K562 (cell line): ENCODE measurements at regions not wholly inside any gene's neighbourhood (a gene's known extent, or its start where the extent isn't known, plus 50 kb on each side); places are given as distances from the start of the nearest gene placed in this dataset.

Source experiments
- ATAC-seq: fragments of 200-7000 bp; cut with Tn5 transposase; 3 replicates; pipeline ENCODE4 v1.9.1; 2020; ENCODE audit warnings: moderate library complexity
- BruUV-seq: library from RNA; stranded (reverse); fragments of 400-500 nt; replicated peaks from 2 replicates; lab custom pipeline; 2021; lab: Mats Ljungman, UMichigan
- CTCF ChIA-PET: fragments of 300-600 bp; formaldehyde crosslinking; extraction: SDS; loops from one replicate; lab custom pipeline; 2021; ENCODE audit warnings: low intra/inter-chr PET ratio; lab: Yijun Ruan, JAX
- POLR2A ChIA-PET: fragments of 300-600, 350-650 bp; sonication (Branson Sonifier 250); formaldehyde crosslinking; extraction: SDS; loops from one replicate; lab custom pipeline; 2021; ENCODE audit warnings: antibody characterized with exemption, inconsistent platforms; lab: Yijun Ruan, JAX
- DNase-seq, 4 experiments: peaks; one replicate each; pipeline versions ENCODE4 v3.0.0 to v3.0.0-alpha.2; 2011 to 2018; ENCODE audit warnings: low spot score in 3 of 4, mixed read lengths in 3 of 4; ENCODE audit errors: extremely low read depth in 1 of 4
- FAIRE-seq: peaks from 2 replicates; lab custom pipeline; 2011; peaks lifted over from hg19 to GRCh38; lab: Jason Lieb, UNC
- H2AFZ ChIP-seq: 2 replicates; pipeline ENCODE4 v1.6.0; 2011; ENCODE audit warnings: low read depth, low read length, control low read depth, inconsistent platforms
- H3K27ac ChIP-seq: fragments of 200-600 bp; 3 replicates; pipeline ENCODE4 v1.8.0; 2011; ENCODE audit warnings: low read depth, mild to moderate bottlenecking, control low read depth, inconsistent platforms, low read length, moderate library complexity, mixed read lengths; ENCODE audit errors: extremely low read depth
- H3K27me3 ChIP-seq, 2 experiments: fragments of 300-600 bp in 1 of 2; 2 replicates in 1 of 2; 3 replicates in 1 of 2; pipeline versions ENCODE4 v1.6.0 to v1.8.0; 2011; ENCODE audit warnings: inconsistent platforms in 2 of 2, low read length in 2 of 2, mild to moderate bottlenecking in 1 of 2, mixed read lengths in 1 of 2, moderate library complexity in 1 of 2; ENCODE audit not compliant: control insufficient read depth in 2 of 2, insufficient read depth in 2 of 2
- H3K36me3 ChIP-seq: fragments of 300-600 bp; 3 replicates; pipeline ENCODE4 v1.8.0; 2011; ENCODE audit warnings: mild to moderate bottlenecking, low read length, inconsistent platforms; ENCODE audit not compliant: control insufficient read depth, insufficient read depth
- H3K4me1 ChIP-seq, 2 experiments: fragments of 200-600 bp in 1 of 2; replicated peaks in 1 of 2; 2 replicates in 1 of 2; 3 replicates in 1 of 2; pipeline versions ENCODE4 v1.5.1 to v1.8.0; 2011; ENCODE audit warnings: inconsistent platforms in 2 of 2, low read length in 2 of 2, mild to moderate bottlenecking in 1 of 2, mixed read lengths in 1 of 2, moderate library complexity in 1 of 2; ENCODE audit not compliant: control insufficient read depth in 2 of 2, insufficient read depth in 2 of 2
- H3K4me2 ChIP-seq: 2 replicates; pipeline ENCODE4 v1.6.1; 2011; ENCODE audit warnings: low read length, control low read depth, inconsistent platforms, mixed read lengths; ENCODE audit not compliant: insufficient read depth
- H3K4me3 ChIP-seq: fragments of 200-600 bp; sonication (generic), shearing (Covaris generic); 2 replicates; pipeline ENCODE4 v1.5.1; 2016; ENCODE audit warnings: control low read depth, inconsistent platforms
- H3K79me2 ChIP-seq: fragments of 200-600 bp; 3 replicates; pipeline ENCODE4 v1.8.0; 2011; ENCODE audit warnings: low read length, inconsistent platforms; ENCODE audit not compliant: control insufficient read depth, insufficient read depth
- H3K9ac ChIP-seq, 2 experiments: 2 replicates each; pipeline versions ENCODE4 v1.6.0 to v1.6.1; 2011; ENCODE audit warnings: low read depth in 2 of 2, low read length in 2 of 2, control low read depth in 1 of 2, inconsistent platforms in 1 of 2, mild to moderate bottlenecking in 1 of 2, mixed read lengths in 1 of 2; ENCODE audit not compliant: insufficient read depth in 1 of 2
- H3K9me1 ChIP-seq: one replicate; pipeline ENCODE4 v1.6.0; 2011; ENCODE audit warnings: inconsistent platforms, mild to moderate bottlenecking, low read length, moderate library complexity; ENCODE audit not compliant: control insufficient read depth, insufficient read depth
- H3K9me3 ChIP-seq: replicated peaks from 2 replicates; pipeline ENCODE4 v1.5.1; 2011; ENCODE audit warnings: low read depth, low read length, inconsistent platforms; ENCODE audit not compliant: control insufficient read depth, insufficient read depth
- H4K20me1 ChIP-seq: replicated peaks from 2 replicates; pipeline ENCODE4 v1.6.1; 2011; ENCODE audit warnings: low read length, inconsistent platforms, mixed read lengths; ENCODE audit not compliant: control insufficient read depth, insufficient read depth
- TBL1XR1 ChIP-seq, 2 experiments: IDR thresholded peaks; 2 replicates each; pipeline ENCODE4 v1.6.1; 2012; ENCODE audit warnings: improper control_type of control experiment in 2 of 2, low read length in 2 of 2, mild to moderate bottlenecking in 1 of 2
- ZBTB33 ChIP-seq: sonication (generic); formaldehyde crosslinking; IDR thresholded peaks from 2 replicates; pipeline ENCODE4 v1.8.1; 2023; ENCODE audit warnings: mild to moderate bottlenecking, missing genetic modification reagents
- WGBS: fragments of 100-300 bp; shearing (Covaris generic); methylation state at CpG from one replicate; pipeline ENCODE4 v1.1.6; 2016; ENCODE audit warnings: low coverage, mixed read lengths; ENCODE audit not compliant: insufficient coverage; ENCODE audit errors: missing lambda C conversion rate; 5-methylcytosine and 5-hydroxymethylcytosine counted together
- in situ Hi-C: fragments of 300-500 bp; cut with MboI; formaldehyde crosslinking; loops from 4 replicates; pipeline ENCODE4 v1.15.0; 2018; ENCODE audit warnings: inconsistent platforms, mixed read lengths
- intact Hi-C: fragments of 100-400 bp; cut with micrococcal nuclease; formaldehyde crosslinking; loops from 2 replicates; pipeline ENCODE4 v1.14.2; 2022

GRCh38 chr7:13021566-13022300 is 334.3 kb downstream of the ARL4A start:
- FAIRE-seq: no peak
- no peaks in the 10 kb centered on the region for H3K4me1 ChIP-seq
- no peaks in the 10 kb centered on the region for H3K9me1 ChIP-seq
- intact Hi-C loops: no loop called here
- DNase-seq: no peak
- no peaks in the 10 kb centered on the region for H3K9me3 ChIP-seq
- TF ChIP-seq ZBTB33 (CRISPR knock-in tag) (peak; percentile 53), TBL1XR1 (IDR thresholded peaks at IDR 0.05; ENCODE audit: low read length in 2 of 2) (no peak)
- no peak overlapping the region for H3K9ac ChIP-seq
- no peak overlapping the region for H3K4me3 ChIP-seq
- H3K27ac ChIP-seq: no peak overlapping the region
- 59% methylated on average over 6 of the region's 6 CpGs for WGBS
- no peaks in the 10 kb centered on the region for H3K36me3 ChIP-seq
- H3K4me2 ChIP-seq: no peak overlapping the region
- BruUV-seq: no TSS peak
- peak overlapping the region; percentile 21; the same call in 1 of the 2 replicates for H2AFZ ChIP-seq
- ChIA-PET POLR2A (no interaction called here), CTCF (no interaction called here)
- no peaks in the 10 kb centered on the region for H3K27me3 ChIP-seq
- H4K20me1 ChIP-seq: no peaks in the 10 kb centered on the region
- no peaks in the 10 kb centered on the region for H3K79me2 ChIP-seq
- in situ Hi-C loops: no loop called here
- peak; percentile 41; the same call in 2 of the 3 replicates for ATAC-seq
